ENCODE measurements at regions not wholly inside any gene's neighbourhood (a gene's known extent, or its start where the extent isn't known, plus 50 kb on each side); places are given as distances from the start of the nearest gene placed in this dataset.

DNA sequence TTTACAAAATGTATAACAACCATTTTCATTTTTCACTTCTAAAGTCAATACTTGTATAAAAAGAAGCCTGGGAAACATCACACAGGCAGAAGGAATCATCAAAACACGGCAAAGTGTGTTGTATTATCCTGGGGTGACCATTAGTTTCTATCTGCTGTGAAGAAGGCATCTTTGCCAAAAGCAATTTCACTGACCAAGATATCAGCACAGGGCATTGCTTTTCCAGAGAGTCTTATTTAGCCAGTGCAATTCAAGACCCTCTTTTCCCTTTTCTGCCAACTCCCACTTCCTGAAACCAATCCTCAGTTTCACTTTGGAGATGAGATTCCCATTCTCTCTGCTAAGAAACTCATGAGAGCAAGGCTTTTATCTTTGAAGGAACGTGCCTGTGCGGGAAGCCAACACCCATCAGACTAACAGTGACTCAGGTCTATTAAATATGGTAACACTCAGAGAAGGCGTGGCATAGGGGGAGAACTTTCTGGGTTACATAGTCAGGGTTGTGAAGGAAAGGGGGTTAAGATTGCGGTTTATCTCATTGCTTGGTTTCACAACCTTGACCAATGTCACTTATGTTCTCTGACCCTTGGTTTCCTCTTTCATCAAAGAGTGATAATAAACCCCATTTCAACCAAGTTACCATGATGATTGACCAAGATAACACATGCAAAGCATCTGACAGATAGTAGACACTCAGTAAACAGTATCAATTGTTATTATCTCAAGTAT, 666.9 kb upstream of the KLF4 start:
- DNase-seq (ENCODE audit: low read depth), result peak; percentile 90

DNA sequence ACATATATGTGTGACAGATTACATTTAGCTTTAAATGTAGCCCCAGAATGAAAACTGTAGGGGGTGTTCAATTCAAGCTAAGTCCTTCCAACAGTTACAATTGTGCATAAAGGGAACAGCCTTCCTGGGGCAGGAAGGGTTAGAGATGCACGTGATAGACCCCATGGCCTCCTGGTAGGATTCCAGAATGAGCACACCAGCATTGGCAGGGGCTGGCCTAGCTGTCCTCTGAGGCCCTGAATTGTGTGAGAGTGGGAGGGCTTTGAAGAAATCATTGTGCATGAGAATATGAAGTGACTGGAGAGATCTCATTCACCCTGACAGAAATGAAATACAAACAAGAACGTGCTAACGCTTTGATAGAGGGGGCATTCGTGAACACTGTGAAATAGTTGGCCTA, 663.8 kb upstream of the KLF4 start:
- DNase-seq (ENCODE audit: low read depth), result no peak

- DNase-seq (ENCODE audit: low read depth), result peak; percentile 68
Measured at GRCh38 chr9:108150736-108151586, 661.4 kb upstream of the KLF4 start.

DNA sequence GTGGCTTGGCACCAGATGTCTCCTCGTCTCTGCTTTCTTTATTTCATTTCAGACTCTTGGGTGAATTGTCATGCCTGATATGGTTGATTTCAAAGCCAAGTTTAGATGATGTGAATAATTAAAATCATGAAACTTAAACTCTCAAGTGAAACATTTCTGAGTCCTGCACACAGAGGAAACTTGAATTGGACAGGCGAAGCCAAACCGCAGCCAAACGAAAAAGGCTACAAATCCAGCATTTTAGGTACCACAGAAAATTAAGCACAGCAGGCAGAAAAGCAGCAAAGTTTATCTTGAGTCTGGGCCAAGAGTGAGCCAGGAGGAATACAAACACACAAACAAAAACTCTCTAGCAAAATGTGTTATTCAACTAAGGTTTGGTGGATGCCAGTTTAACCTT, 659.8 kb upstream of the KLF4 start:
- no peak for DNase-seq (ENCODE audit: low read depth)

- DNase-seq (ENCODE audit: low read depth), result peak; percentile 17
Measured at GRCh38 chr9:108142504-108143201, 653.1 kb upstream of the KLF4 start.

GRCh38 chr9:108142142-108142503, 652.6 kb upstream of the KLF4 start:
- DNase-seq (ENCODE audit: low read depth), result no peak

- no peak for DNase-seq (ENCODE audit: low read depth)
Measured at GRCh38 chr9:108139900-108140299, 650.3 kb upstream of the KLF4 start.

- DNase-seq (ENCODE audit: low read depth), result no peak
Measured at GRCh38 chr9:108138516-108138915, 648.9 kb upstream of the KLF4 start.

DNA sequence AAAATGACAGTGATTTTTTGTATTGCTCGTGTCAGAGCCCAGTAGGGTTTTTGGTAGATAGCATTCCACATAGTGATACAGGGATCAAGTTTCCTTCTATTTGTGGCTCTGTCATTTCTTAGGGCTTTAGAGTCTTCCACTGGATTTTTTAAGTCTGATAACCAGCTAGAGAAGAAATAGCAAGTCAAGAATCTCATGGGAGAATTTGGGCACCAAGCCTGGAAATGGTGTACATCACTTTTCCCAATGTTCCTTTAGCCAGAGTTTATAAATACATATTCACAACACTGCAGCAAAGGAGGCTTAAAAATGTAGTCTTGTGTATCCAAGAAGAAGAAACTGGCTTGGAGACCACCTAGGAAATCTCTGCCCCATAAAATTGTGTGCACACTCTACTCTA, 647.1 kb upstream of the KLF4 start:
- DNase-seq (ENCODE audit: low read depth), result no peak

DNA sequence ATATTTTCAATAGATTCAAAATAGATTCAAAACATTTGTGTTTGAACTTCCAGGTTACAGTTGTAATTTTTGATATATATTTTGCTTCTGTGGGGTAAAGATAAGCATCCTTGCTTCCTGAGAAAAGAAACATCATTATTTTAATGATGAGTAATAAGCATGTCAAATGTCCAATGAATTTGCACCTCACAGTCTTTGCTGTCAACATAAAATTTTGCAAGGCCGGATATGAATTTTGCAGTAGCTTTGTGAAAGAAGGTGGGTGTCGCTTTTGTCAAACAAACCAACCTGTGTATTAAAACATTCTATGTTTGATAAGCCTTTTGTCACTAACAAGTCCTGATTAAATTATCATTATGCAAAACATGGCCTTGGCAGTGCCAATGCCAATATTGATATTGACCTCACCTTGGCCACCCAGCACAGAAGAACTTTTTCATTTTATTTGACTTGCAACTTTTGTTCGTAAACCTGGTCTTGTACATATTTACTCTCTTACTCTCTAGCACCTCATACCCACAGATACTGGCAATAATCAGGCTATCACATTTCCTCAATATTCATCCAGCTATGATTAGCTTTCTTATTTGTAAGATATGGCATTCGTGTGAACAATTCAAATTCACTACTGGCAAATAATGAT, 645.0 kb upstream of the KLF4 start:
- no peak for DNase-seq (ENCODE audit: low read depth)

GRCh38 chr9:108133680-108134079, 644.1 kb upstream of the KLF4 start:
- no peak for DNase-seq (ENCODE audit: low read depth)

DNA sequence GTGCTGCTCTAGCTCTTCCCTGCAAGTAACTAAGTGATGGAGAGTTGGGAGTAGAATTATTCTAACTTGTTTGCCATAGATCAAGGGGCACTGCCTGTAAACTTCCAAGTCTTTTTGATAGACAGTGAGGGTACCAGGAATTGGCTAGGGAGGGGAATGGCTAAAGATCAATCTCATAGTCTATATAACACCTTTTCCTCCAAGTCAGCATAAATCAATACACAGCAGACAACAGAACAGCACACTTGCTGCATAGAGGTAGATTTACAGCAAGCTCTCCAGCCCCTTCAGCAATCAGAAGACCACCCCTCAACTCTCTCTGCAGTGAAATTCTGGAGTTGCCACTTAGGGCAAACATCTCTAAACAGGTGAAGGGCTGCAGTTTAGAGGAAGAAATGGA, 643.5 kb upstream of the KLF4 start:
- no peak for DNase-seq (ENCODE audit: low read depth)

GRCh38 chr9:108130905-108131304, 641.3 kb upstream of the KLF4 start:
- DNase-seq (ENCODE audit: low read depth), result no peak

GRCh38 chr9:108125625-108126024, 636.1 kb upstream of the KLF4 start:
- peak; percentile 18 for DNase-seq (ENCODE audit: low read depth)

DNA sequence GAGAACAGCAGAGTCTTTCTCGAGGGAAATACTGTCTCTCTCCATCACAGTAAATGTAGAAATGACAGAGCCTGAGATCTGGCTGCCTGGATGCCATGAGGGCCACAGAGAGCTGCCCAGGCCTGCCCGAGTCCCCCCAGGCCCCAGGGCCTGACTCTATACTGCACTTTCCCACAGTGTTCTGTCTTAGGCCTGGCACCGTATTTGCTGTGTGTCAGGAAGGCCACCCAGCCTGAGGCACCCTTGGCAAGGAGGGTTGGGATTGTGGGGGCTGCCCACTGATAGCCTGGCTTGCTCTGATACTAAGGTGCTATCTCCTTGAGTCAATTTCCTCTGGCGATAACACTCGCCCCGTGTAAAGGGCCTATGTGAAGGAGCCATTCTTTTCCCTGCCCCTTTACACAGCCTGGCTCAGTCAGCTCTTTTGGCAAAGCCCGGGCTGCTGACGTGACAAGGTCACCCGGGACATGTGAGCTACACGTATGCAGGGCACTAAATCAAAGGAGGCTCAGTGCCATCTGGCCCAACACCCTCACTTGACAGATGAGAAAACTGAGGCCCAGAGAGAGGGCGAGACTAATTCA, 630.1 kb upstream of the KLF4 start:
- no peak for DNase-seq (ENCODE audit: low read depth)

- peak; percentile 82 for DNase-seq (ENCODE audit: low read depth)
Measured at GRCh38 chr9:108117795-108118194, 628.2 kb upstream of the KLF4 start.

GRCh38 chr9:108117306-108117705, 627.7 kb upstream of the KLF4 start:
- no peak for DNase-seq (ENCODE audit: low read depth)

DNA sequence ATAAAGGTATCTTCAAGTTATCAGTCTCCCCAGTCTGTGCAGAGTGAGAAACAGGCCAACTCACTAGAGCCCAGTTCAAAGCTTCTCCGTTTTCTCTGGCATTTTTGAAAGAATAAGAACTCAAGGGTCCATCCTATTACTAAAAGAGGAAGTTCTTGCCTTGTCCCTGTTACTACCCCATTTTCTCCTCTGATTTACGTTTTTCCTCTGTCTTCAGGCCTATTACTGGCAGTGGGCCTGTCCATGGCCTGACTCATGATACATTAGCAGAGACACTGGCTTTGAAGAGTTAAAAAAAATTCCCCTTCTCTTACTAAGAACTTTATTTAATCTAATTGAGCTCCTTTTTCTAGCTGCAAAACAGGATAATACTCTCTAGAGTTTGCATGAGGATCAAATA, 624.0 kb upstream of the KLF4 start:
- no peak for DNase-seq (ENCODE audit: low read depth)

DNA sequence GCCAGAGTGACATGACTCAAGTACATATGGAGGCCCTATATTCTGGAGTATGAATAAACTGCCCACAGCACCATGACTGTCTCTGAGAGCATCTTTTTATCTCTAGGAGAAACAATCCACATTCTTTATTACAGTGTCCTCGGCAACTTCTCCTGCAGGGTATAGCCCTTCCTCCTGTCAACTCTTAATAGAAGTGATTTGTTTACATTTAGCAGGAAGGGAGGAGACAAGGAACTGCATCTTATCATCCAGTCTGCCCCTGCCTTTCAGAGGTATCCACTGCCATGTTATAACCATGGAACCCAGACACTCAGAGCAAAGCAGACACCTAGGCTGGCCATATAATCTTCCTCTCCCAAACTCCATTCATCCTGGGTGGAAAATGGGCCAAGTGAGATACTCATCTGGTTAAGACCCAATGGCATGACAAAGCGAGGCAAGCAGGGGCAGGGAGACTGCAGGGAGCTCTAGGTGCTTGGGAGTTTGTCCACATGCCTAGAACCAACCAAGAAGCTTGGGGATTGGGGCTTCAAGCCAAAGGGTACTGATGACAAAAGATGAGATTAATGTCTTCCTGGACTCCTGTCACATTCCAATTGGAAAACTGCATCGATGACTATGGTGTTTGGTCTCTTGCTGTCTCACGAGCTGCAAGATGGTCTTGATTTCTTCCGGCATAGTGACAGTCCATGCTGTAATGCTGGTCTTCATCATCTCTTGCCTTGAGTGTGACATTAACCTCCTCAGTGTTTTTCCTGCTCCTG, 620.5 kb upstream of the KLF4 start:
- DNase-seq (ENCODE audit: low read depth), result no peak

DNA sequence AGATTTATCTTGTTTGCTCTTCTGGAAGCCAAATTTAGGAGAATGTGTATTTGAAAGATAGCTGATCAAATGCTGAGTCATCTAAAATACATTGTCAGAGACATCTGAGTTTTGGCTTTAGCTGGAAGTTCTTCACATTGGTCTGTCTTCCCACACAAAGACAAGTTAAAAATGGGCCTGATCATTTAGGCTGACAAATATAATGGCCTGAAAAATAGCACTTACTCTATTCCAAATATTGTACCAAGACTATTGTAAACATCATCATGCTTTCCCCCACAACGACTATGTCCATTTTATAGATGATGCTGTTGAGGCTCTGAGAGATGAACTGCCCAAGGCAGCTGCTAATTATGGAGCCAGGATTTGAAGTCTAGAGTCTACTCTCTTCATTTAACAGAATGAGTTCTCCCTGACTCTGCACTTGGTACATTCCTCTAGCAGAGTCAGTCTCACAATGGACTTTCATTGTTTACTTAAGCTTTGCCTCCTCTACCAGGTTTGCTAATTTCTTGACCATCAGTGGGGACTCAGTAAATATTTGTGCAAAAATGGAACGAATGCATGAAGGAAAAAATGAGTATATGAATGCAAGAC, 619.4 kb upstream of the KLF4 start:
- no peak for DNase-seq (ENCODE audit: low read depth)

All from RPMI7951 (cell line).